Kidney (tissue), 13 donors: ENCODE measurements at regions not wholly inside any gene's neighbourhood (a gene's known extent, or its start where the extent isn't known, plus 50 kb on each side); places are given as distances from the start of the nearest gene placed in this dataset.
"Not testable (repeated sequence)": the region's sequence is repeated elsewhere in the genome, so short reads cannot be mapped to it uniquely, and the experiment has no call there.

Source experiments
- DNase-seq, 5 donors: peaks; one replicate each; pipeline ENCODE4 v3.0.0-alpha.2; 2013 to 2020
- FAIRE-seq: peaks from 2 replicates; lab custom pipeline; 2012; peaks lifted over from hg19 to GRCh38; lab: Jason Lieb, UNC
- H3K27ac ChIP-seq, 2 donors: one replicate each; pipeline ENCODE4 v1.7.0; 2013; ENCODE audit warnings: low read depth in 2 of 2, low read length in 2 of 2, inconsistent platforms in 1 of 2
- H3K27me3 ChIP-seq: one replicate; pipeline ENCODE4 v1.7.1; 2013; ENCODE audit warnings: low read length, inconsistent platforms; ENCODE audit not compliant: control insufficient read depth, insufficient read depth
- H3K36me3 ChIP-seq, 3 donors: one replicate each; pipeline versions ENCODE4 v1.7.0 to v1.7.1; 2013; ENCODE audit warnings: low read length in 3 of 3, control low read depth in 1 of 3, inconsistent platforms in 1 of 3; ENCODE audit not compliant: insufficient read depth in 3 of 3, control insufficient read depth in 2 of 3
- H3K4me1 ChIP-seq, 3 donors: one replicate each; pipeline versions ENCODE4 v1.7.0 to v1.7.1; 2013; ENCODE audit warnings: low read length in 3 of 3, inconsistent platforms in 1 of 3, low read depth in 1 of 3; ENCODE audit not compliant: control insufficient read depth in 2 of 3, insufficient read depth in 2 of 3
- H3K4me3 ChIP-seq, 3 donors: one replicate each; pipeline versions ENCODE4 v1.7.0 to v1.8.1; 2013; ENCODE audit warnings: low read length in 3 of 3, control low read depth in 1 of 3, inconsistent platforms in 1 of 3
- H3K9ac ChIP-seq, 3 donors: one replicate each; pipeline versions ENCODE4 v1.7.0 to v1.7.1; 2013; ENCODE audit warnings: low read length in 3 of 3, control low read depth in 1 of 3, inconsistent platforms in 1 of 3
- H3K9me3 ChIP-seq, 3 donors: one replicate each; pipeline versions ENCODE4 v1.7.0 to v1.7.1; 2013; ENCODE audit warnings: low read length in 3 of 3, control low read depth in 1 of 3, inconsistent platforms in 1 of 3; ENCODE audit not compliant: control insufficient read depth in 2 of 3, insufficient read depth in 1 of 3
- CTCF ChIP-seq: IDR thresholded peaks from 3 replicates; pipeline ENCODE4 v1.5.1; 2012; ENCODE audit warnings: mild to moderate bottlenecking, moderate library complexity, borderline replicate concordance; ENCODE audit not compliant: insufficient read depth; ENCODE audit errors: extremely low read depth
- intact Hi-C: fragments of 100-400 bp; cut with DNase I; formaldehyde crosslinking; loops from one replicate; pipeline ENCODE4 v1.11.1; 2022
- donor health status: control.
- donor health status: control.
- donor health status: control.
- donor health status: control.
- donor health status: control.
- donor health status: DM: yes; HTN: yes; CAD: no.
- donor health status: Normal renal cell carcinoma (clear cell type).

DNA sequence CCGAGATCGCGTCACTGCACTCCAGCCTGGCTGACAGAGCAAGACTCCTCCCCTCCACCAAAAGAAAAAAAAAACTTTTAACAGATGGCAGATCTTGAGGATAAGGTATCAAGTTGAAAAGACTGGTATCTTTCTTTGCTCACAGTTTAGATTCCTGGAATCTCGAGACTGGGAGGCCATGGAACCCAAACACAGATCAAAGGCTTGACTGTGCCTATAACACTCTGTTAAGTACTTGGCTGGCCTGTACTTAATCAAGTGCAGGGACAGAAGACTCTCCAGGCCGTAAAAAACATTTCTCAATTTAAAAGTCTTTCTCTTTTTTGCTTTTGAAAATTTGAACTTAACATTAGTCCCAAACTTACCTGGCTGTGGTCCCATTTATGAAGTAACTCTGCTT lies 107.1 kb upstream of the ZNF516 start:
- TF ChIP-seq CTCF, result no peak
- H3K9me3 ChIP-seq, result no peaks in the 10 kb centered on the region
- no peak overlapping the region for H3K27ac ChIP-seq
- peak in 3 of 5 donors; percentile 51 to 79 (median 73) for DNase-seq
- intact Hi-C loops, result no loop called here
- H3K4me3 ChIP-seq, result no peak overlapping the region
- no peaks in the 10 kb centered on the region for H3K4me1 ChIP-seq
- H3K9ac ChIP-seq, result no peak overlapping the region
- no peak for FAIRE-seq
- H3K27me3 ChIP-seq, result no peaks in the 10 kb centered on the region
- no peaks in the 10 kb centered on the region for H3K36me3 ChIP-seq

DNA sequence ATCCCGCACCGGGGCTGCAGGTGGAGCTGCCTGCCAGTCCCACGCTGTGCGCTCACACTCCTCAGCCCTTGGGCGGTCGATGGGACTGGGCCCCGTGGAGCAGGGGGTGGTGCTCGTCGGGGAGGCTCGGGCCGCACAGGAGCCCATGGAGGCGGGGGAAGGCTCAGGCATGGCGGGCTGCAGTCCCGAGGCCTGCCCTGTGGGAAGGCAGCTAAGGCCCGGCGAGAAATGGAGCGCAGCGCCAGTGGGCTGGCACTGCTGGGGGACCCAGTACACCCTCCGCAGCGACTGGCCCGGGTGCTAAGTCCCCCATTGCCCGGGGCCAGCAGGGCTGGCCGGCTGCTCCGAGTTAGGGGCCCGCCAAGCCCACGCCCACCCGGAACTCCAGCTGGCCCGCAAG lies 105.0 kb upstream of the ZNF516 start:
- H3K9me3 ChIP-seq, H3K27me3 ChIP-seq, intact Hi-C loops, H3K4me3 ChIP-seq, H3K27ac ChIP-seq, FAIRE-seq, DNase-seq, H3K4me1 ChIP-seq, H3K36me3 ChIP-seq, H3K9ac ChIP-seq: not testable (repeated sequence)

GRCh38 chr18:76594966-76595365 lies 99.9 kb upstream of the ZNF516 start:
- Histone ChIP-seq H3K27me3 (no peaks in the 10 kb centered on the region), H3K9me3 (no peaks in the 10 kb centered on the region), H3K9ac (no peak overlapping the region), H3K27ac (no peak overlapping the region), H3K36me3 (no peaks in the 10 kb centered on the region), H3K4me1 (no peaks in the 10 kb centered on the region), H3K4me3 (no peak overlapping the region)
- no peak for FAIRE-seq
- intact Hi-C loops, result no loop called here
- DNase-seq, result no peak
- TF ChIP-seq CTCF, result no peak

DNA sequence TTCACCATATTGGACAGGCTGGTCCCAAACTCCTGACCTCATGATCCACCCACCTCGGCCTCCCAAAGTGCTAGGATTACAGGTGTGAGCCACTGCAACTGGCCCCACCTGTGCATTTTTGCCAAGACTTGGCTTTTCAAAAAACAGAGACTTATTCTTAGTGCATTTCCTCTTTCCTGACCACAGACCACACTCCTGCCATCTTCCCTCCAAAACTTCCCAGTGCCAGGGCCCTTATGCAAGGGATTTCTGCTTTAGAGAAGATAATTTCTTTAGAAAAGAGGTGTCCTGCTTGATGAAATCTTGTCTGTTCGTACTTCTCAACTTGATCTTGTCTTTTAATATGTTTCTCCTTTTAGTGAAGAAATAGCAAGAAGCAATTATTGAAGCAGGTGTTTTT lies 98.8 kb upstream of the ZNF516 start:
- Histone ChIP-seq H3K9ac (no peak overlapping the region), H3K27me3 (no peaks in the 10 kb centered on the region), H3K27ac (no peak overlapping the region), H3K36me3 (no peaks in the 10 kb centered on the region), H3K4me1 (no peaks in the 10 kb centered on the region), H3K4me3 (no peak overlapping the region), H3K9me3 (no peaks in the 10 kb centered on the region)
- TF ChIP-seq CTCF, result no peak
- intact Hi-C loops, result no loop called here
- FAIRE-seq (no peak), DNase-seq (no peak)
